Trophoblast cell (in vitro differentiated cells and primary cell): ENCODE measurements at regions not wholly inside any gene's neighbourhood (a gene's known extent, or its start where the extent isn't known, plus 50 kb on each side); places are given as distances from the start of the nearest gene placed in this dataset.

ENCODE experiments used
- DNase-seq, 2 donors: peaks; one replicate each; pipeline ENCODE4 v3.0.0-alpha.2; 2016
- H2AFZ ChIP-seq: 2 replicates; pipeline ENCODE4 v1.6.1; 2013; ENCODE audit warnings: low read length, moderate library complexity, mild to moderate bottlenecking; ENCODE audit not compliant: insufficient read depth, poor library complexity
- H2AK5ac ChIP-seq: 2 replicates; pipeline ENCODE4 v1.6.1; 2013; ENCODE audit warnings: mild to moderate bottlenecking, low read length
- H2BK120ac ChIP-seq: 2 replicates; pipeline ENCODE4 v1.6.1; 2013; ENCODE audit warnings: low read length, mild to moderate bottlenecking, moderate library complexity; ENCODE audit not compliant: insufficient read depth, poor library complexity
- H2BK12ac ChIP-seq: 2 replicates; pipeline ENCODE4 v1.6.1; 2013; ENCODE audit warnings: mild to moderate bottlenecking, low read length, moderate library complexity
- H2BK5ac ChIP-seq: 2 replicates; pipeline ENCODE4 v1.6.1; 2013; ENCODE audit warnings: low read length, low read depth, moderate library complexity, mild to moderate bottlenecking; ENCODE audit not compliant: poor library complexity
- H3K14ac ChIP-seq: 2 replicates; pipeline ENCODE4 v1.6.1; 2013; ENCODE audit warnings: mild to moderate bottlenecking, low read length
- H3K18ac ChIP-seq: 2 replicates; pipeline ENCODE4 v1.6.1; 2013; ENCODE audit warnings: mild to moderate bottlenecking, low read length
- H3K23ac ChIP-seq: 2 replicates; pipeline ENCODE4 v1.6.1; 2013; ENCODE audit warnings: low read length
- H3K27ac ChIP-seq: 2 replicates; pipeline ENCODE4 v1.5.1; 2013; ENCODE audit warnings: low read depth, mild to moderate bottlenecking, inconsistent platforms, low read length, moderate library complexity
- H3K27me3 ChIP-seq: 2 replicates; pipeline ENCODE4 v1.6.1; 2013; ENCODE audit warnings: inconsistent platforms, mild to moderate bottlenecking, low read length, moderate library complexity; ENCODE audit not compliant: insufficient read depth
- H3K36me3 ChIP-seq, 2 experiments: 1 replicate in 1 of 2; 2 replicates in 1 of 2; pipeline ENCODE4 v1.6.1; 2013; ENCODE audit warnings: low read length in 2 of 2, mild to moderate bottlenecking in 2 of 2, moderate library complexity in 1 of 2; ENCODE audit not compliant: insufficient read depth in 2 of 2, control insufficient read depth in 1 of 2
- H3K4ac ChIP-seq: 2 replicates; pipeline ENCODE4 v1.6.1; 2013; ENCODE audit warnings: low read depth, mild to moderate bottlenecking, low read length, moderate library complexity
- H3K4me1 ChIP-seq, 2 experiments: 1 replicate in 1 of 2; 2 replicates in 1 of 2; pipeline ENCODE4 v1.6.1; 2013; ENCODE audit warnings: low read length in 2 of 2, mild to moderate bottlenecking in 2 of 2, moderate library complexity in 1 of 2; ENCODE audit not compliant: insufficient read depth in 2 of 2, control insufficient read depth in 1 of 2
- H3K4me2 ChIP-seq: 2 replicates; pipeline ENCODE4 v1.6.1; 2013; ENCODE audit warnings: inconsistent platforms, mild to moderate bottlenecking, low read length, moderate library complexity
- H3K4me3 ChIP-seq: 2 replicates; pipeline ENCODE4 v1.5.1; 2013; ENCODE audit warnings: mild to moderate bottlenecking, low read depth, low read length, inconsistent platforms
- H3K79me1 ChIP-seq: one replicate; pipeline ENCODE4 v1.6.1; 2013; ENCODE audit warnings: low read length
- H3K79me2 ChIP-seq: 2 replicates; pipeline ENCODE4 v1.6.1; 2013; ENCODE audit warnings: low read length, mild to moderate bottlenecking; ENCODE audit not compliant: control insufficient read depth, insufficient read depth, poor library complexity
- H3K9ac ChIP-seq: 2 replicates; pipeline ENCODE4 v1.6.1; 2013; ENCODE audit warnings: mild to moderate bottlenecking, low read length
- H3K9me3 ChIP-seq: 2 replicates; pipeline ENCODE4 v1.6.1; 2013; ENCODE audit warnings: low read depth, mild to moderate bottlenecking, control low read depth, inconsistent platforms, low read length; ENCODE audit not compliant: insufficient read depth
- H4K12ac ChIP-seq: 2 replicates; pipeline ENCODE4 v1.6.1; 2013; ENCODE audit warnings: low read depth, mild to moderate bottlenecking, low read length, moderate library complexity
- H4K8ac ChIP-seq: 2 replicates; pipeline ENCODE4 v1.6.1; 2013; ENCODE audit warnings: low read depth, mild to moderate bottlenecking, low read length, moderate library complexity
- H4K91ac ChIP-seq: one replicate; pipeline ENCODE4 v1.6.1; 2013; ENCODE audit warnings: low read depth, mild to moderate bottlenecking, low read length, moderate library complexity
- WGBS: extraction: QIAGEN DNeasy Blood & Tissue Kit; methylation state at CpG from one replicate; pipeline ENCODE4 v1.1.7; 2013; ENCODE audit warnings: missing lambda C conversion rate; ENCODE audit not compliant: insufficient read length, insufficient coverage; ENCODE audit errors: extremely low coverage; 5-methylcytosine and 5-hydroxymethylcytosine counted together

DNA sequence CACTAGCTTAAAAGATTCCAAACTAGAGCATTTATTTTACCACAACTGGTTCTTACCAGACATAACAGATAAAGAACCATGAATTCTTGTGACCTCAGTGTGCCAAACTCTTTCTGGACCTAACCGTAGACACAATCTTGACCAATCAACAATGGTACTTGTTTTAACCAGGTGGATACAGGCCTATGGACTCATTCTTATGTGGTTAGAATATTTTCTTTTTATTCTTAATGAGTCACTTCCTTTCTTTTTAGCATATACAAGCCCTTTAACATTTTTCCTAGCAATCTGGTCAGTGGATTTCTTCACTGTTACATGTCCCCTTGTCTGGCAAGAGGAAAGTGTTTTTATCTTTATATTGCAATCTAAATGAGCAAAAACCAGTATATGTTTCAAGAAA is 792.1 kb upstream of the SPRY2 start:
- Histone ChIP-seq H3K27me3 (no peaks in the 10 kb centered on the region), H2BK120ac (no peak overlapping the region), H4K91ac (no peak overlapping the region), H2AK5ac (no peak overlapping the region), H3K27ac (no peak overlapping the region), H3K4me3 (no peak overlapping the region), H3K14ac (no peak overlapping the region), H3K36me3 (no peaks in the 10 kb centered on the region), H3K18ac (no peak overlapping the region), H3K9me3 (no peaks in the 10 kb centered on the region), H3K79me1 (no peaks in the 10 kb centered on the region), H2BK5ac (no peak overlapping the region), H3K4me1 (no peaks in the 10 kb centered on the region), H2AFZ (no peak overlapping the region), H3K23ac (no peak overlapping the region), H3K79me2 (no peaks in the 10 kb centered on the region), H2BK12ac (no peak overlapping the region), H3K4me2 (no peak overlapping the region), H4K12ac (no peak overlapping the region), H3K4ac (no peak overlapping the region), H3K9ac (no peak overlapping the region), H4K8ac (no peak overlapping the region)
- WGBS = no CpG with 5 or more reads among the region's 1 CpG
- no peak for DNase-seq

DNA sequence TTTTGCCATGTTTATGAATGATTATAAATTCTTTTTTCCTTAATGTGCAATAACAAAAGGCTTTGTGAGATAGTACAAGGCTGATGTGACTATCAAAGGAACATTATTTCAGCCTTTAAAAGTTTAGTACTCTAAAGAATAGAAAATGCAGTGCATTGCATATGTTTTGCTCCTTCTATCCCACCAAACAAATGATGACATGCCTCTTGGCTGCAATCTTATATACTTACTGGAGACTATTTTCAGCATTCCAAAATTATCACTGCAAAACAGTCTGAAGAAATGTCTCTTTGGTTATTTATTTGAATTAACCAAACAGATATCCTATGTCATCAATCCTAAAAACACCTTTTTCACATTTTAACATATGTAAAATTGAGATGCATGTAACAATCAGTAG is 776.5 kb upstream of the SPRY2 start:
- Histone ChIP-seq H3K9ac (no peak overlapping the region), H3K4me2 (no peak overlapping the region), H2BK5ac (no peak overlapping the region), H3K14ac (no peak overlapping the region), H3K4me1 (no peaks in the 10 kb centered on the region), H3K79me2 (no peaks in the 10 kb centered on the region), H3K27me3 (no peaks in the 10 kb centered on the region), H2BK120ac (no peak overlapping the region), H3K4ac (no peak overlapping the region), H2AK5ac (no peak overlapping the region), H3K4me3 (no peak overlapping the region), H3K79me1 (no peaks in the 10 kb centered on the region), H3K27ac (no peak overlapping the region), H3K18ac (no peak overlapping the region), H2BK12ac (no peak overlapping the region), H3K23ac (no peak overlapping the region), H3K9me3 (no peaks in the 10 kb centered on the region), H4K12ac (no peak overlapping the region), H3K36me3 (no peaks in the 10 kb centered on the region), H4K8ac (no peak overlapping the region), H2AFZ (no peak overlapping the region), H4K91ac (no peak overlapping the region)
- DNase-seq = no peak

DNA sequence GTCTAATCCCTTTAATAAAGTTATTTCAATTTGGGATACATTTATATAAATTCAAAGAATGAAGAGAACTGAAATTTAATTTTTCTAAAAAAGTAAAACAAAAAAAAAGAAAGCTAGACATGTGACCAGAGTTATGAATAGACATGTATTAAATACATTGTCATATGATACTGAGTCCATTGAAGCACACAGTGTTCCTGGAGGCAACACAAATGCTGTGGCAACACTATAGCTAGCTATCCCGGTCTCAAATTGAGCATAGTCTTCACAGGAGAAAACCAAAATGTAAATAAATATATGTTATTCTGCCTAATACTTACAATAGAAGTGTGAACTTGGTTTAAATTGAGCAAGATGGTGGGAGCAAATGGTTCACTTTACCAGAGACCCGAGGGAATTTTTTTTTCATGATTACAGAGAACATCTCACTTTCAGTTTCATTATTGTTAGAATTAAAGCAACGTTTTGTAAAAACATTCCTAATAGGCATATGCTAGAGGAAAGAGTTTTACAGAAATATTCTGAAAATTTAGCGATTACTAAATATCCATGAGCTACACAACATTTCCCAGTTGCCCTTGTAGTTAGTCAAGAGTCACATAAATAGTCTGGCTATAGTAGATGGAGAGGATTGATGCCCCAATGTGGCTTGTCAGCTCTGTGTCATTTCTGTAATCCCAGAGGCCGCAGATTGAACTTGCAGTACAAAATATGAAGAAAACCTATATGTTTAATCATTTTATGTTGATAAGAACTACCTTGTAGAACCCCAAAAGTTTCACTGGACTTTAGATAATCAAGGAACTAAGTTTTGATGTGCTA is 775.7 kb upstream of the SPRY2 start:
- H2AK5ac ChIP-seq = no peak overlapping the region
- no peaks in the 10 kb centered on the region for H3K9me3 ChIP-seq
- no peak overlapping the region for H4K12ac ChIP-seq
- H2BK5ac ChIP-seq = no peak overlapping the region
- no peaks in the 10 kb centered on the region for H3K79me2 ChIP-seq
- no peak overlapping the region for H2BK12ac ChIP-seq
- DNase-seq = no peak
- WGBS = no CpG with 5 or more reads among the region's 5 CpGs
- H3K27ac ChIP-seq = no peak overlapping the region
- no peak overlapping the region for H3K4ac ChIP-seq
- H3K18ac ChIP-seq = no peak overlapping the region
- H3K4me3 ChIP-seq = no peak overlapping the region
- H3K4me2 ChIP-seq = no peak overlapping the region
- H3K79me1 ChIP-seq = no peaks in the 10 kb centered on the region
- no peak overlapping the region for H4K91ac ChIP-seq
- no peak overlapping the region for H2AFZ ChIP-seq
- no peak overlapping the region for H4K8ac ChIP-seq
- no peaks in the 10 kb centered on the region for H3K27me3 ChIP-seq
- H3K9ac ChIP-seq = no peak overlapping the region
- H3K23ac ChIP-seq = no peak overlapping the region
- no peak overlapping the region for H2BK120ac ChIP-seq
- H3K14ac ChIP-seq = no peak overlapping the region
- H3K4me1 ChIP-seq = no peaks in the 10 kb centered on the region
- no peaks in the 10 kb centered on the region for H3K36me3 ChIP-seq

DNA sequence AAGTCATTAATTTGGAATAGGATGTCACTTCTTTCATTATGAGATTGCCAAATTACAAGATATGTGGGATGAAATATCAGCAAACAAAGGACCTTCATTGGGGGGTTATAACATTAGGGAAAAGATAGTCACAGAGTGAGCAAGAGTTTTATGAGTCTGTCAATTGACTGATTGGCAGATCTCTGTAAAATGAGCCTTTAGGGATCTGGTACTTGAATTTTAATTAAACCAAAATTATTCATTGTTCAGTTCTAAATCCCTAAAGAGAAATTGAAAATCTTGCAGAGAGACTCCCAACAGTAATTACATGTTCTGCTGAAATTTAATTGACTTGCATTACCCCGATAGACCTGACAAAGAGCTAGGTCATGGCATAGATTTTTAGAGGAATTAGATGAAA is 768.1 kb upstream of the SPRY2 start:
- H3K36me3 ChIP-seq = no peaks in the 10 kb centered on the region
- no peak overlapping the region for H3K23ac ChIP-seq
- H3K4ac ChIP-seq = no peak overlapping the region
- no peaks in the 10 kb centered on the region for H3K79me2 ChIP-seq
- H2BK5ac ChIP-seq = no peak overlapping the region
- H3K9ac ChIP-seq = no peak overlapping the region
- no peak overlapping the region for H3K14ac ChIP-seq
- no peak for DNase-seq
- no peak overlapping the region for H3K27ac ChIP-seq
- no peak overlapping the region for H3K4me3 ChIP-seq
- H2BK12ac ChIP-seq = no peak overlapping the region
- no peak overlapping the region for H4K12ac ChIP-seq
- H3K79me1 ChIP-seq = no peaks in the 10 kb centered on the region
- H2AFZ ChIP-seq = no peak overlapping the region
- no peak overlapping the region for H2AK5ac ChIP-seq
- no peak overlapping the region for H4K91ac ChIP-seq
- no peaks in the 10 kb centered on the region for H3K9me3 ChIP-seq
- no peak overlapping the region for H3K18ac ChIP-seq
- no peak overlapping the region for H2BK120ac ChIP-seq
- no CpG with 5 or more reads among the region's 1 CpG for WGBS
- H3K4me2 ChIP-seq = no peak overlapping the region
- no peaks in the 10 kb centered on the region for H3K27me3 ChIP-seq
- H3K4me1 ChIP-seq = no peaks in the 10 kb centered on the region
- no peak overlapping the region for H4K8ac ChIP-seq
